IMR-90 (cell line): ENCODE measurements at regions not wholly inside any gene's neighbourhood (a gene's known extent, or its start where the extent isn't known, plus 50 kb on each side); places are given as distances from the start of the nearest gene placed in this dataset.

Experiments used
- NFE2L2 ChIP-seq: fragments of 150-350 bp; IDR thresholded peaks from 2 replicates; pipeline ENCODE4 v1.6.1; 2016; ENCODE audit warnings: low read depth, mild to moderate bottlenecking, low read length
- TF ChIP-seq, protein P1 (sequence below): conservative IDR thresholded peaks from 2 replicates; pipeline ENCODE4 v1.5.1; 2012; ENCODE audit warnings: mild to moderate bottlenecking, low read depth, low read length, improper control_type of control experiment

GRCh38 chr10:120086066-120086465, 193.5 kb downstream of the SEC23IP start:
- TF ChIP-seq NFE2L2 = no peak
- TF ChIP-seq, protein P1, sequence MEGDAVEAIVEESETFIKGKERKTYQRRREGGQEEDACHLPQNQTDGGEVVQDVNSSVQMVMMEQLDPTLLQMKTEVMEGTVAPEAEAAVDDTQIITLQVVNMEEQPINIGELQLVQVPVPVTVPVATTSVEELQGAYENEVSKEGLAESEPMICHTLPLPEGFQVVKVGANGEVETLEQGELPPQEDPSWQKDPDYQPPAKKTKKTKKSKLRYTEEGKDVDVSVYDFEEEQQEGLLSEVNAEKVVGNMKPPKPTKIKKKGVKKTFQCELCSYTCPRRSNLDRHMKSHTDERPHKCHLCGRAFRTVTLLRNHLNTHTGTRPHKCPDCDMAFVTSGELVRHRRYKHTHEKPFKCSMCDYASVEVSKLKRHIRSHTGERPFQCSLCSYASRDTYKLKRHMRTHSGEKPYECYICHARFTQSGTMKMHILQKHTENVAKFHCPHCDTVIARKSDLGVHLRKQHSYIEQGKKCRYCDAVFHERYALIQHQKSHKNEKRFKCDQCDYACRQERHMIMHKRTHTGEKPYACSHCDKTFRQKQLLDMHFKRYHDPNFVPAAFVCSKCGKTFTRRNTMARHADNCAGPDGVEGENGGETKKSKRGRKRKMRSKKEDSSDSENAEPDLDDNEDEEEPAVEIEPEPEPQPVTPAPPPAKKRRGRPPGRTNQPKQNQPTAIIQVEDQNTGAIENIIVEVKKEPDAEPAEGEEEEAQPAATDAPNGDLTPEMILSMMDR = no peak
